CD4-positive, alpha-beta T cell treated with Interleukin-21 for 1 hour (primary cell): ENCODE measurements at regions not wholly inside any gene's neighbourhood (a gene's known extent, or its start where the extent isn't known, plus 50 kb on each side); places are given as distances from the start of the nearest gene placed in this dataset.
"Not testable (repeated sequence)": the region's sequence is repeated elsewhere in the genome, so short reads cannot be mapped to it uniquely, and the experiment has no call there.

Source experiments
- DNase-seq: peaks from one replicate; pipeline ENCODE4 v3.0.0-alpha.2; 2020

DNA sequence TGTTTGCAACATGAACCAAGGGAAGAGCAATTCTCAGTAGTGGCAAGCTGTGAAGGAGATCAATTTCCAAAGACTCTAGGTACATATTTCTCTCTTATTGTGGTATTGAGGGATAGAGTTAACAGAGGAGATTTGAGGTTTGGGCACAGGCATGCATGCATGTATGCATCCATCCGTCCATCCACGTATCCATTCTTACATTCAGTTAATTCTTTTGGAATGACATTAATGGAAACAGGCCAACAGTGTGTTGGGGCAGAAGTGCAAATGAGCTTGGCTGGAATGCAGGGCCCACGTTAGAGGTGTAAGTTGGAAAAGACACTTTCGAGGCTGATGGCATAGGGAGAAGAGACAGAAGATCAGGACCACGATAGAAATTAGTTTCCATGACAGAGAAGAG lies 216.9 kb upstream of the PELI2 start:
- no peak for DNase-seq

DNA sequence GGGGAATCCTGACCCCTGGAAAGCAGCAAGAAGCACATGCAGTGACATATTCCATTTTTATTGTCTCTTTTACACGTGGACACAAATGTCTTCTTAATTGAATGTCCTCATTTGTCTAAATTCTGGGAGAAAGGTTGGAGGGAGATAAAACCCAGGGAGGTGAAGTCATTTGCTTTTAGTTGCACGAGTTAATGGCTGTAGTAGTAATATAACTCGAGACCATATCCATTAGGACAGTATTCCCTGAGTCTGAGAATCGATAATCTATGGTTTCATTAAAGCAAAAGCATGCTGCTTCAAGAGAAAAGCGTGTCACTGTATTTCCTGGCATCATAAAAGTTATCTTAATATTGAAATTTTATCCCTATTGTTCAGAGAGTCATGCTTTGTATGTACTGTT lies 216.0 kb upstream of the PELI2 start:
- no peak for DNase-seq

DNA sequence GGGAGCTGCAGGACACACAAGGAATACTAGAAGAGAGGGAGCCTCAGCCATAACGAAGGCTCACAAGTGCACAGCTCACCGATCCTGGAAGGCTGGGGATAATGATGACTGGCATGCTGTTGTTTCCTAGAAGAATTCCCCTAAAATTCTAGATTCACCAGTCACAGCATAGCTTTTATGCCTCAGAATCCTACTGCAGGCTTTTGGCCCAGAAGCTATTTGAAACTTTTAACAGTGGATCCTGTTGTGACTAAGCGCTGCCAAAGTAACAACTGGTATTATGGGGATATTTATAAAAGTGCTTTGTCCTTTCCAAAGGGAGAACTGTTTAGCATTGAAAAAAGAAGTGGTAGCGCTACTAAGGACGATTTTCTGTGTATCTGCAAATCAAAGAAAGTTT lies 214.1 kb upstream of the PELI2 start:
- no peak for DNase-seq

DNA sequence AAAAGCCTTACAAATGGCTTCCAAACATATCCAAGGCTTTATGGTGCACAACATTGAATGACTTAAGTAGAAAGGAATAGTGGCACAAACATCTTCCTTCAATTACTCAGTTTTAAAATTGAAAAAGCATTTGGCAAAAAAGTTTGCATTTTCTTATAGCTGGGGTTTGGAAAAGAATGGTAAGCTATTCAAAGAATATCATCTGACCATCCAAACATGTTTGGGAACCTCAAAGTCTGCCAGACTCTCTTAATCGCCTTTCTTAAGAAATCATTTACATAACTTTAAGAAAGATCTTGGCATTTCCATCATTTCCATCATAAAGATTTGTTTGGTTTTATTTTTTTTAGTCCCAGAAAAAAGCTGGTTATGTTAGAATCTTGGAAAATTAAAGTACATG lies 210.1 kb upstream of the PELI2 start:
- no peak for DNase-seq

DNA sequence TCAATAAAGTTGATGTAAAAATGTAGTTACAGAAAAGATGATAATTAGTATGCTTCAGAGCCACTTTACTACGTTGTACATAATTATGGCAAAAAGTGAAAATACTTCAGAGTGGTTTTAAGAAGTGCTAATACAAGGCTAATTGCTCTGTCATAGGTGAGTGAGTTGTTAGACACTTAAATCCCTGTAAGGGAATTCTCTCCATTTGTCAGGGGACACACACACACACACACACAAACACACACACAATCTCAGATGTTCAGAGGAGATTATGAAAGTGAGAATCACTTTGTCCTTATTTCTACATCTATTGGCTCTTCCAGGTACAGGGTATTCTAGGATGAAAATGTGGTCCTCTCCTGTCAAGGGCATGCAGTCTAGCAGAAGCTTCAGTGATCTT lies 208.3 kb upstream of the PELI2 start:
- no peak for DNase-seq

DNA sequence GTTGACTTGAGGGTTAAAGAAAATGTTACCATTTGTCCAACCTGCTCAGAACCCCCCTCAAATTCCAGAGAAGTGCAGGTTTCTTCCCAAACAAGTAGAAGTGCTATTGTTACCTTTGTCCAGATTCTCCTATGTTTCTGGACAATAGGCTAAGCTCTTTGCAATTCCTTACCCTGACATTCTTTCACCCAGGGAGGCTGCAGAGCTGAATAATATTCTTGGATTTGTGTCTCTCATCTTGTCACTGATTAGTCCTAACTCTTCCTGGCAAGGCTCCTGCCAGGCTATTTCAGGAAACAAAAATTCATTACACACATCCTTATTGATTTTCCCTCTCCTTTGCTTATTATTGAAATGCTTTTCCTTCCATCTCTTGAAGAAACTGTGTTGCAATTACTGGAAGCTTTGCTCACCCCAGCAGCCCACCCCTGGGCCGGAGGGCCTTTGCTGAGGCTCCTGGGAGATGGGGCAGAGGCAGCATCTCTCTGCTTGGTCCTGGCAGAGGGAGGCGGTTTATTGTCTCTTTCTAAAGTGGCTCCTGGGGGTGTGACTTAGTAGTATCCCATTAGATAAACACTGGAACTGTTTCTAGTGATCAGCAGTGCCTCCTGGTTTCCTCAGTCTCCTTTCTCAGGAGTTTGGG lies 207.5 kb upstream of the PELI2 start:
- no peak for DNase-seq

DNA sequence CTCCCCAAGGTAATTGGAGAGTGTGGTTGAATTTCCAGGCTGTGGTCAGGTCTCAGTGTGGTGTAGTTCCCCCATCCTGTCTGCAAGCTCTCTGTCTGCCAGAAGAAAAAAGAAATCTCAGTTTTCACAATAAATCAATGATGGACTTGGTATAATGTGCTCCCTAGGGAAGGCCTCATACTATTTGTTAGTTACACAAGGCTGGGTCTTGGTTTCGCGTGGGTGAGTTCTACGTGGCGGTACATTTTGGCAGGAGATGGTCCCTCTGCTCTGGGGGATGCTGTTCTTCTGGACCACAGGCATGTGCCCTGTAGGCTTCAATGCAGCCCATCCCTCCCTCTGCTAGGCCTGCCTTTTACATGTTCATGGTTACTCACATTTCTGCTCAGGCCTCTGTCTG lies 206.4 kb upstream of the PELI2 start:
- DNase-seq, result no peak

DNA sequence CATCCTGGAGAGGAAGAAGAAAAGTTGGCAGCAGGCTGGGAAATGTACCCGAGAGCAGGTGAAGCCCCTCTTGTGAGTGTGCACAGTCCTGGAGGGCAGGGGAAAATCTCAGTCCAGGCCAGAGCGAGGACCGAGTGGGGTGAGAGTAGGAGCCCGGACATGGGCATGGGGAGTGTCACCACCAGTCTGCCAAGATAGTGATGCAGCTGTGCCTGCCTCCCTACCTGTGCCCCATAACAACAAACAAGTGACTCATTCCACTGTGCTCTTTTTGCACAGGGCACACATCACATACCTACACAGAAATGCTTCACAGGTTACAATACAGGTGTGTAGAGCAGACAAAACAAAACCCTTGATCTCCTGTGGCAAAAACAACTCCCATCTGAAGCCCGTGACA lies 205.9 kb upstream of the PELI2 start:
- DNase-seq, result no peak

DNA sequence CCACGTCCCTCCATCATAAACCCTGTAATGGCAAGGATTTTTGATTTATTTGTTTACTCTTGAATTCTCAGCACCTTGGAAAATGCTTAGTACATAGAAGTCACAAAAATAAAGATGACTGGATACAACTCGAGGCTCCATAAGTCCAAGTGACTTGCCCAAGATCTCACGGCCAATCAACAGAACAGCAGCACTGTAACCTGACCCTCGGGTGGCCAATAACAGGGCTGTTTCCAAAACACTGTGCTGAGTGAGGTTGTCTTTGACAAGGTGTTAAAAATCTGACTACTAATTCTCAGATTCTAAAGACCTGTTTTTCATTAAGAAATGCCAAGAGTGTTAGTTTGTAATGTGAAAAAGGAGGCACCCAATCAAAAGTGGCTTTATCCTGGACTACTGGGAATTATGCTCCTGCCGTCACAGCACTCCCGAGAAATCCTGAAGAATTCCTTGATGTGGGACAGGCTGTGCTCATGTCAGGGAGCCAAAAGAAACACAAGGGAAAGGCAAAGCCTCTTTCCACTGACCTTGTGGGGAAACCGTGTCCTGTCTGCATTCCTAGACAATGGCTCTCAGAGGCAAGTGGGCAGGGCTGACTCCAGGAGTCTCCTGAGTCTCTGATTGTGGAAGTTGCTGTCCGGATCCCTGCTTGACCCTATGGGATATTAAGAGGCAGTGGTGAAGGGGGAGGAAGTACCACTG lies 204.7 kb upstream of the PELI2 start:
- no peak for DNase-seq

DNA sequence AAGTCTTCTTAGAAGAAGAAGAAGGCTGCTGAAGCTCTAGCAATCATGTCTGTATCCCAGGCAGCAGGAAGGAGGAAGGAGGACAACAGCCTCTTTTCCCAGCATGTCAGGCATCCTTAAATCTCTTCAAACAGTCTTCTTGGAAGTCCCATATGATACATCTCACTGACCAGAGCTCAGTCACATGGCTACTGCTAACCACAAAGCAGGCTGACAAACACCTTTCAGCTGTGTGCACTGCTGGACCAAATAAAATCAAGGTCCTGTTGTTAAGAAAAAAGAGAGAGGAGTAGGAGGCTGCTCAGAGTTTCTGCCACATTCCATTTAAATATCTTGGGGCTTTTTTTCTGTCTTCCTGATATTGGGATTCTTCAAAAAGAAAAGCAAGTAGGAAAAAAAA lies 203.4 kb upstream of the PELI2 start:
- DNase-seq, result no peak

DNA sequence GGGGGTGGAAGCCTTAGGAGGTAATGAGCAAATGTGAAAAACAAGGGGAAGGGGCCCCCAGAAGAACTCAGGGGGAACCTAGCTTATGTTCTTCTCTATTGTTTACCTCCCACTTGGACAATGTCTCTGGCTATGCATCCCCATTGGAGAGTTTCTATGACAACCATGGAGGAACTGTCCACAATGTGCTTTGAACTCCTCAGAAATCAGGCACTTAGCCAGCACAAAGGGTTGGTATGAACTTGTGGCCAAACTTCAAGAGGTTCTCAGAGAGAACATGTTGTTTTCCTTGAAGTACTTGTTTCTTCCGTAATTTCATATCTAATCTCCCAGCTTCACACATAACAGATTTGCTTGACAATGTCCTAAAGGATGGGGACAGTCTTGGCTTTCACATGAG lies 202.8 kb upstream of the PELI2 start:
- DNase-seq, result no peak

DNA sequence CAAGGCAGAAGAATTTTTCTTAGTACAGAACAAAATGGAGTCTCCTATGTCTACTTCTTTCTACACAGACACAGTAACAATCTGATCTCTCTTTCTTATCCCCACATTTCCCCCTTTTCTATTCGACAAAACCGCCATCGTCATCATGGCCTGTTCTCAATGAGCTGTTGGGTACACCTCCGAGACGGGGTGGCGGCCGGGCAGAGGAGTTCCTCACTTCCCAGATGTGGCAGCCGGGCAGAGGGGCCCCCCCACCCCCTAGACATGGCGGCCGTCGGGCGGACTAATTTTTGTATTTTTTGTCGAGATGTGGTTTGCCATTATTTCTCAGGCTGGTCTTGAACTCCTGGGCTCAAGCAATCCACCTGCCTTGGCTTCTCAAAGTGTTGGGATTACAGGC lies 198.4 kb upstream of the PELI2 start:
- not testable (repeated sequence) for DNase-seq

DNA sequence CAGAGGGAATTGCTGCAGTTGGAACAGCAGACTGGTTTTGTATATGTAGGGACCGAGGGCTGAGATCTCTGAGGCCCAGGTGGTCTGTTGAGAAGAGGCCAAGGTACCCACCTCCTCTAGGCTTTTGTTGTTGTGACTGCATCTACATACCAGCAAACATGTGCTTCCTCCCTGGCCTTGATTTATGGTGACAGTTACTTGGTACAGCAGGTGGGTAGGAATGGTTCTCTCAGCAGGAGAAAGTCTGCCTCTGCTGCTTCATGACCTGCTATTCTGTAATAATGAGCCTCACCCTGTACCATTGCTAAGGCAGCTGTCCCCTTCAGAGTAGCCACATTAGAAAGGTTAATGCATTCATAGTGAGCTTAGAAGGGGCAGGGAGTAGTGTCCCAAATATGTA lies 196.7 kb upstream of the PELI2 start:
- DNase-seq, result no peak

DNA sequence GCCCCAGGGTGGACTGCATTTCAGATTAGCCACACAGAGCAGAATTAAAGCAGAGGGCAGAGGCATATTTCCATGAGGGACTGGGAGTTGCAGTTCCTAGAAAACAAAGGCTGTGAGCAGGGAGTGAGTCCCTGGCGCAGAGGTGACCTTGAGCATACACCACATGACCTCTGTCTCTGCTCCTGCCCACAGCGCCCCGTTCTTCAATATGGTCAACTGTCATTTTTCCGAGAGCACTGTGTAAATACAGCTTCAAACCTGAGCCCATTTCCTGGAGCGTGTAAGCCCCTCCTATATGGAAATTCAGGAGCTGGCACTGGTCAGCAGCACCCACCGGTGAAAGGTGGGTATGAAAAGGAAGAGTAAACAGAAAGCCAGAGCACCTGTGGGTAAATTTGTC lies 192.2 kb upstream of the PELI2 start:
- no peak for DNase-seq

DNA sequence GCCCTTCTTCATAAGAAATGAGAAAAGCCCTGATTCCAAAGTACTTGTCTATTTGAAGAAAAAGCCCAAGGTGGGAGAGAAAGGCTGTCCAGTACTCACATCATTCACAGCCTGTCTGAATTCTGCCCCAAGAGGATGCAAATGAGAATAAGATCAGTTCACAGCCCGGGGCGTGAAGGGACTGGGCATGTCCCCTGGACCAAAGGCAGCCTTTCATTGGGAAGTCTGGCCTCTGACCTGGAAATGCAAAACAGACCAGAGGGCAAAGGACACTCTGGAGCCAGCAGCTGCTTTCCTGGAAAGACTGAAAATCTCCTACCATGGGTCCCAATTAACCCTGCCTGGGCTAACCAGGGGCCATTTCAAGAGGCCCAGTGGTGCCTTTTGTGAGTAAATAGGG lies 191.2 kb upstream of the PELI2 start:
- DNase-seq, result no peak

DNA sequence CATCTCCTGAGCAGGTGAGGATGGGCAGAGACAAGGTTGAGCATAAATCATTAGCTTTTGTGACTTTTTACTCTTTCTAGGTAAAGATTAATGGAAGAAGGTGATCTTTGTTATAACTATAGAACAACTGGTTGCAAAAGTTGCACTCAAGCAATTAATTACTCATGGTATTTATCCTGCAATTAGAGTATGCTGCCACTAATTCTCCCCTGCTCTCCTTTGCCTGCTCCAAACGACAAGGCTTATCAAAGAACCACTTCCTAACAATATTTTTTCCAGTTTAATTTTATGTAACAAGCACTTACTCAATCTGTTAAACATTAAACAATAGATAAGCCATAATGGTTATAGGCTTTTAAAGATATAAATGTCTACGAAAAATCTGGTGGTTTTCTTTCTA lies 189.9 kb upstream of the PELI2 start:
- no peak for DNase-seq

DNA sequence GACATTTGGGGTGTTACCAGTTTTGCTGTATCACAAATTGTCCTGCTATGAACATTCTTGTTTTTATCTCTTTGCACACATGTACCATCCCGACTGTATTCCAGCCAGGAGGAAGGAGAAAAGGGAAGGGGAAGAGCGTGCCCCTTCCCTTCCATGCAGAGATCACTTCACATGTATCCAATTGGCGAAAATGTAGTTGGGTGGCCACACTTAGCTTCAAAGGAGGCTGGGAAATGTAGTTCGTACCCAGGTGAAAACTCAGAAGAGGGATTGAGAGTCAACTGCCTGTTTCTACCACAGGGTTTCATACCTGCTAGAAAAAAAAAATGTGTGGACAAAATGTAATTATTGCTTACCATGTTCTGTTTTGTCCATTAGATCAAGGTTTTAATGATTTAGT lies 189.1 kb upstream of the PELI2 start:
- DNase-seq, result no peak

DNA sequence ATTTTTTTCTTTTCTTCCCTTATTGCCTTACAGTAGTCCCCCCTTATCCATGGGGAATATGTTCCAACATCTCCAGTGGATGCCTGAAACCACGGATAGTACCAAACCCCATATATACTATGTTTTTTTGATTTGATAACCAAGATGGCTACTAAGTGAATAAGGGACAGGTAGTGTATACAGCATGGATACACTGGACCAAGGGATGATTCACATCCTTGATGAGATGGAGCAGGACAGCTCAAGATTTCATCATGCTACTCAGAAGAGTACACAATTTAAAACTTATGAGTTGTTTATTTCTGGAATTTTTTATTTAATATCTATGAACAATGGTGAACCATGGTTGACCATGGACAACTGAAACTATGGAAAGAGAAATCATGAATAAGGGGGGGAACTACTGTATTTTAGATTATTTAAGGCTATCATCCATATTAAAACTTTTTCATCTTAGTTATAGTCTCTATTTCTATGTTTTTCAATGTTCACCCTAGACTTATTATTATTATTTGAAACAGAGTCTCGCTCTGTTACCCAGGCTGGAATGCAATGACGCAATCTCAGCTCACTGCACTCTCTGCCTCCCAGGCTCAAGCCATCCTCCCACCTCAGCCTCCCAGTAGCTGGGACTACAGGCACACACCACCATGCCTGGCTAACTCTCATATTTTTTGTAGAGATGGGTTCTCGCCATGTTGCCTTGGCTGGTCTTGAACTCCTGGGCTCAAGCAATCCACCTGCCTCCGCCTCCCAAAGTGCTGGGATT lies 188.0 kb upstream of the PELI2 start:
- no peak for DNase-seq

DNA sequence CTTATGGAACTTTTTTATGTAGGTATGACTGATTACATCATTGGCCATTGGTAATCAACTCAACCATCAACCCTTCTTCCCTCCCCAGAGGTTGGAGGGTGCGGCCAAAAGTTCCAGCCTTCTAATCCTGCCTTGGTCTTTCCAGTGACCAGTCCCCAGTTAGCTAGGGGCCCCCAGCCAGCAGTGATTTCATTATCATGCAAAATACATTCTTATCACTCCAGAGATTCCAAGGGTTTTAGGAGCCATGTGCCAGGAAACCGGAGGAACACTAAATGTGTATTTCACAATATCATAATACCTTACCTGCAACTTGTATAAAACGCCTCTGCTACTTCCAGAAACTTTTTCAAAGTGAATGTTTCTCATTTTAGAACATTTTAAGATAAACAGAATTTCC lies 181.5 kb upstream of the PELI2 start:
- DNase-seq, result no peak

DNA sequence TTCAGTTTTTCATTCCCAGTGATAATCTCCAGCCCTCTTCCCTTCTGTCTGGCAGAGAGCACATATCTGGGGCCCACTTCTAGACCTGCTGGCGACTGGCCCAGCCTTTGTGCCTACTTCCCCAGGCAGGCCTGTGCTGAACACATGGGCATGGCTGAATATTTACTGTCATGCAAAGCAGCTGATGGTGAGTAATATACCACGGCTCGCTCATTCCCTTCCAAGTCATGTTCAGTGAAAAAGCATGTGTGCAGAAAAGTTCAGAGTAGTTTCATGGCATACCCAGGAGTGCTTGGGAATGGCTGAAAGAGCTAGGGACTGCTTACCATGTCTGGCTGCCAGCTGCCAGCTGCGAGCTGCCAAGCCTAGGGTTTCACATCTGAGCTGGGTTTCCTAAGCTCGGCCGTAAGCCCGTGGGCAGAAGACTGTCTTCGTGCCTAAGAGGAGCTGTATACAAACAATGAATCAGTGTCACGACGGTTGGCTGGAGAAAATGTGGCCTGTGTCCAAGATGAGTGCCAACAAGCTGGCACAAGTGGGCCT lies 179.9 kb upstream of the PELI2 start:
- no peak for DNase-seq

DNA sequence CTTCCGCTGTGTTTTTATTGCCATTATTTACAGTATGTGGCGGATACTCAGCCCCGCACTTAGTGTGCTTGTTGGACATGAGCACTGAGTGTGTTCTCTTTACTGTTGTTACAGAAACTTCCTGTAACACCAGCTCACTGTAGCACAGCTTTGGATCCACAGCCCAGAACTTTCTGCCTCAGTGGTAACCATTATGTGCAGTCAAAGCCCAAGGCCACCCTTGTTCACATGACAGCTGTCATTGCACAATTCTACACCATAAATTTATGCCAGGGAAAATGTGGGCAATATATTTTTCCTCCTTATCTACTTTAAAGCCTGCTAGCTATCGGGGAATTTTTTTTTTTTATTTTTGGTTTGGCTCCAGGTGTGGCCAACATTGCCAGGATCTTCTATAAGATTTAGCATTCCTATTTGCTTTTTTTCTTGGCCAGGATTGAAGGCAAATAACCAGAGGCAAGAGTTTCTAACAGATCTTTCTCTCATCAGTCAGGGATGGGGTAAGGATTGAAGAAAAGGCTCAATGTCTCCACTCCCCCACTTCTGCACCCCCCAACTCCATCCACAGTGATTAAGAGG lies 176.0 kb upstream of the PELI2 start:
- no peak for DNase-seq

DNA sequence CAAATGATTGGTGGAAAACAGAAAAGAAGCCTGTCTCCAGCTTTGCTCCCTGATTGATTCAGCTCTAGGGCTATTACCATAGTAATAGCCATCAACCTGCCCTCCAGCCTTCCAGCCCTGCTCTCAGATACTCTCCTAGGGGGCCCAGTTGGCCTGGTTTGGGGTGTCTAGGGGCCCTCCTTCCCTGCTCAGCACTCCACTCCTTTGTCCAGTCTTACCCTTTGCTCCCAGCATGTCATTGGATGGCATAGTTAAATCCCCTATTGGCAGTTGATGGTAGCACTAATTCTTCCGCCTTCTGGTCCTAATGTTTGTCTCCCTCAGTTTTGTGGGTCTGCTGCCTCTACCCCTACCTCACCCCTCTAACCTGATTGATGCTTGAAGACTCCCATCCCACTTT lies 175.4 kb upstream of the PELI2 start:
- DNase-seq, result no peak

DNA sequence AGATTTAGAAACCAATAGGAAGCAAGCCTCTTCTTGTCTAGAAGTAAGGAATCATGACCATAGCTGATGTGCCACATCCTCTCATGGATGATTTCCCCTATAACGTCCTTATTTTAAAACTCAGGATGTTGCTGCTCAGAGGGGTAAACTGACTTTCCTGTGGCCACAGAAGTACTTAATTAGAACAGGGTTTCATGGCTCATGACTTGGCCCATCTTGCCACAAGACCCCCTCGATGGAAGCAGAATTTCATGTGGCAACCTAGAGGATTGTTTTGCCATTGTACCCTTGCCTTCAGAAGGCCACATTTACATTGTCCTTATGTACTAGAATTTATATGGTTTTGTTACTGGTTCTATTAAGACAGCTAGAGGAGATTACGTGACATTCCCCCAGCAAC lies 173.5 kb upstream of the PELI2 start:
- no peak for DNase-seq

DNA sequence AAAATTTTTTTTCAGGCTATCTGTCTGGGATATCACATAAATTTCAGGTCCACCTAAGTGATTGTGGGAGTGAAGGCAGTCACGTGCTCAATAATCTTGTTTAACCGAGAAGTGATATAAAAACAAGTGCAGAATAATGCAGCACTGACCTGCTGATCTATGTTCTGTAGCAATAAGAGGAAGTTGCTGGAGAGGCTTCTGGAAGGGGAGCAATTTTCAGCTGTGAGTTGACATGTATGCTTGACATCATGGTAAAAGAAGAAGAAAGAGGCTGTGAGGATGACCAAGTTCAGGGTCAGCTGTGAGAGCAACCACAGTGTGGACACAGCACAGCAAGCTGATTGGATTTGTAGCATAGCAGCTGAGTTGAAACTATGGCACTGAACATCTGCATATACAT lies 172.0 kb upstream of the PELI2 start:
- DNase-seq, result no peak
